ENCODE measurements at regions not wholly inside any gene's neighbourhood (a gene's known extent, or its start where the extent isn't known, plus 50 kb on each side); places are given as distances from the start of the nearest gene placed in this dataset.

DNA sequence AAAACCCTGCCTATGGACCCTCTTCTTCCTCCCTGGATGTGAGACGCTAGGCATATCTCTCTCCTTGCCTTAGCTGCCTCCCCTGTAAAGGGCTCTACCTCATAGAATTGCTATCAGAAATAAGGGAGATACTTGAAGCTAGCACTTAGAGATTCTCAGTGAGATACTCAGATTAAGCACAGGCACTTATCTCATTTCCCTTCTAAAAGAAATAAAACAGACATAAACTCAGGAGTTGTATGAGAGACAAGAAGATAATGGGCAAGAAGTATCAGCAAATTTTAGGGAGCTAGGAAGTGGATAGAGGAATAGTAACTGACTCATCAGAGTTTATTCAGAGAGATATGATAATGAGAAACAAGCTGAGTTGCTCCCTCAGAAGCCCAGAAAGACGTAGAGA, 131.0 kb downstream of the SP3 start:
- H3K4me3 ChIP-seq (ENCODE audit: low read depth, low read length) = no peak overlapping the region
- in situ Hi-C loops (cut with HindIII; ENCODE audit: low sequenced_read_pairs) = no loop called here
- no peak for DNase-seq (ENCODE audit: low read depth)
- TF ChIP-seq, protein P1, sequence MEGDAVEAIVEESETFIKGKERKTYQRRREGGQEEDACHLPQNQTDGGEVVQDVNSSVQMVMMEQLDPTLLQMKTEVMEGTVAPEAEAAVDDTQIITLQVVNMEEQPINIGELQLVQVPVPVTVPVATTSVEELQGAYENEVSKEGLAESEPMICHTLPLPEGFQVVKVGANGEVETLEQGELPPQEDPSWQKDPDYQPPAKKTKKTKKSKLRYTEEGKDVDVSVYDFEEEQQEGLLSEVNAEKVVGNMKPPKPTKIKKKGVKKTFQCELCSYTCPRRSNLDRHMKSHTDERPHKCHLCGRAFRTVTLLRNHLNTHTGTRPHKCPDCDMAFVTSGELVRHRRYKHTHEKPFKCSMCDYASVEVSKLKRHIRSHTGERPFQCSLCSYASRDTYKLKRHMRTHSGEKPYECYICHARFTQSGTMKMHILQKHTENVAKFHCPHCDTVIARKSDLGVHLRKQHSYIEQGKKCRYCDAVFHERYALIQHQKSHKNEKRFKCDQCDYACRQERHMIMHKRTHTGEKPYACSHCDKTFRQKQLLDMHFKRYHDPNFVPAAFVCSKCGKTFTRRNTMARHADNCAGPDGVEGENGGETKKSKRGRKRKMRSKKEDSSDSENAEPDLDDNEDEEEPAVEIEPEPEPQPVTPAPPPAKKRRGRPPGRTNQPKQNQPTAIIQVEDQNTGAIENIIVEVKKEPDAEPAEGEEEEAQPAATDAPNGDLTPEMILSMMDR (IDR thresholded peaks at IDR 0.05; ENCODE audit: low read depth, low read length, missing control alignments) = no peak

DNA sequence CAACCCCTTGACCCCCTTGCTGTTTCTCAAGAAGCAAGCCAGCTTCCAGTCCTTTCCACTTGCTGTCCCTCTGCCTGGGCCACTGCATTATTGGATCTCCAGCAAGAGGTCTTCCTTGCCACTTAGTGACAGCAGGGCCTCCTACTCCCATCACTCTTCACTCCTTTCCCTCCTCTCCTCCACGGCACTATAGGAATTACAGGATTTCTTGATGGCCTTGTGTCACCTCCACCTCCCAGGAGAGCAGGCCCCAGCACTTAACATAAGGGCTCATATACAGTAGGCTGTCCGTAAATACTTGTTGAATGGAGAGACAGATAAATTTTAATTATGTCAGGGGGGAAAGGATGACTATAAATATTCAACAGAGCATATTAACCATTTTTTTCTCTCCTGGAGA, 129.4 kb downstream of the SP3 start:
- no peak for DNase-seq (ENCODE audit: low read depth)
- in situ Hi-C loops (cut with HindIII; ENCODE audit: low sequenced_read_pairs) = no loop called here
- TF ChIP-seq, protein P1 (IDR thresholded peaks at IDR 0.05; ENCODE audit: low read depth, low read length, missing control alignments) = no peak
- no peak overlapping the region for H3K4me3 ChIP-seq (ENCODE audit: low read depth, low read length)

DNA sequence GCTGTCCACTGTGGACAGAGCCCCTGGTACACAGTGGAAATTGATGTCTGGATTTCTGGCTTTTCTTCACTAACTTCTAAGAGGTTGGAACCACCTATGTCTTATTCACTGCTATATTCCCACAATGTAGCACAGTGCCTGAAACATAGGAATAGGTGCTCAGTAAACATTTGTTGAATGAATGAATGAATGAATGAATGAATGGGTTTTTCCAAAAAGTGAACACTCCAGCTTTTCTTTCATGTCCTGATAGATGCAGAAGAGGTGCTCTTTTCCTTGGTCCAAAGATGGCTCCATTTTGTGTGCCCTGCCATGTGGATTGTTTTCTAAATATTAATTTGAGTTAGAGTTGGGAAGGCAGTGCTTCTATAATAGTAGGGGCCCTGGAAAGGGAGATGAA, 124.1 kb downstream of the SP3 start:
- in situ Hi-C loops (cut with HindIII; ENCODE audit: low sequenced_read_pairs) = no loop called here
- TF ChIP-seq, protein P1 (IDR thresholded peaks at IDR 0.05; ENCODE audit: low read depth, low read length, missing control alignments) = no peak
- DNase-seq (ENCODE audit: low read depth) = no peak
- H3K4me3 ChIP-seq (ENCODE audit: low read depth, low read length) = no peak overlapping the region

DNA sequence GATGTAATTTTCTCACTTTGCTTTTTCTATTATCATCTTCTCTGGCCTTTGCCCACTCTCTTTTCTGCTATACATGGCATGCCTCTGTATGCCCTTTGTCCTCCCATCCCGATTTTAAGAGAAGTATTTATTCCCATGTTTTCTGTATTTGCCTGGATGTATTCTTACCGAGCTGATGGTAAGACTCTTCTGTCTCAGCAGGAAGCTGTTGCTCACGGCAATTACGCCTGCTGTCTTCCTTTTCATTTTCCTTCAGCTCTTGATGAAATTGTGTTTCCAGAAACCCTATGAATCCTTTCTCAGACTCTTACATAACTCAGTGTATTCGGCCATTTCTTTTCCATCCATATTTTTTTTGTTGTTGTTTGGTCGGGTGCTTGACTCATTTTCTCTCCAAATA, 121.6 kb downstream of the SP3 start:
- in situ Hi-C loops (cut with HindIII; ENCODE audit: low sequenced_read_pairs) = no loop called here
- no peak for DNase-seq (ENCODE audit: low read depth)
- TF ChIP-seq, protein P1 (IDR thresholded peaks at IDR 0.05; ENCODE audit: low read depth, low read length, missing control alignments) = no peak
- H3K4me3 ChIP-seq (ENCODE audit: low read depth, low read length) = no peak overlapping the region

DNA sequence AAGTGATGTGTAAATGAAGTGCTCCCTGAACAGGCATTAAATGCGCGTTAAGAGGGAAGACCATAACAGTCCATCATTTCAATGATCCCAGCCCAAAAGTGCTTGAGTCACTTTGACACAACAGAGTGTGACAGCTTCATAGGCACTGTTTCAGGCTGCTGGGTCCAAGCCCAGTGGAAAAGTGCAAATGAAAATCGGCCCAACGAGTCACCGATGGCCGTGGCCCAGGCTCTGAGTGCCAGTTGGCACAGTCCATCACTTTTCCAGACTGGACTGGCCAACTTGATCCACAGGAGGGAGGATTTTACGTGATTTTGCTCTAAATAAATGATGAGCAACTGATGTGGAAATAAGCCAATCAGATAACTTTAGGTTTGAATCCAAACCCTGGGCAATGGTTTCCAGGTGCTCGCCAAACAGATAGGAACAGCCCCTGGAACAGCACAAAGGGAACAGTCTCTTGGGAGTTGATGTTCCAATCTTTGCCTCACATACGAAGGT, 114.0 kb downstream of the SP3 start:
- TF ChIP-seq, protein P1 (IDR thresholded peaks at IDR 0.05; ENCODE audit: low read depth, low read length, missing control alignments) = no peak
- H3K4me3 ChIP-seq (ENCODE audit: low read depth, low read length) = no peak overlapping the region
- in situ Hi-C loops (cut with HindIII; ENCODE audit: low sequenced_read_pairs) = no loop called here

DNA sequence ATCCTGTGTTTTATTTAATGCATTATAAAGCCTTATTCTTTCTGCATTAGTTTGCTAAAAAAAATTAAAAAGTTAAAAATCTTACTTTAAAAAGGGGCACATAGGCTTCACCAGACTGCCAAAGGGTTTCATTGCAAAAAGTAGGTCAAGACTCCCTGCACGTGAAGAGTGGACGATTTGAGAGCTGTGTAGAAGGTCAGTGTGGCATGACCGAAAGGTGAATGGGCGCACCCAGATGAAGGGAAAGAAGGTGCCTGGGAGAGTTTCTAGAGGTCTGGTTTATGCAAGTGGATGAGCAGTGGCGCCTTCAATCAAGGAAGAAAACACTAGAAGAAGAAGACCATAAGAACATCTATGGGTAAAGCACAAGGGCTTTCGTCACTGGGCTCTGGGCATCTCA, 111.0 kb downstream of the SP3 start:
- in situ Hi-C loops (cut with HindIII; ENCODE audit: low sequenced_read_pairs) = no loop called here

More for the DNA sequence above, 114.0 kb downstream of the SP3 start:
- peak; percentile 32 for DNase-seq (ENCODE audit: low read depth)

More for the DNA sequence above, 111.0 kb downstream of the SP3 start:
- no peak overlapping the region for H3K4me3 ChIP-seq (ENCODE audit: low read depth, low read length)
- TF ChIP-seq, protein P1 (IDR thresholded peaks at IDR 0.05; ENCODE audit: low read depth, low read length, missing control alignments) = no peak
- no peak for DNase-seq (ENCODE audit: low read depth)

All from astrocyte of the cerebellum (primary cell).